Transverse colon (tissue), 4 donors: ENCODE measurements at regions not wholly inside any gene's neighbourhood (a gene's known extent, or its start where the extent isn't known, plus 50 kb on each side); places are given as distances from the start of the nearest gene placed in this dataset.

Experiments
- DNase-seq: peaks from one replicate; pipeline ENCODE4 v3.0.0-alpha.2; 2019
- H3K27ac ChIP-seq, 4 donors: fragments of 200-600 bp; sonication (generic); 2 replicates each; pipeline ENCODE4 v1.5.1; 2016 to 2018; ENCODE audit warnings: inconsistent platforms in 4 of 4
- H3K27me3 ChIP-seq: fragments of 200-600 bp; sonication (generic); 2 replicates; pipeline ENCODE4 v1.5.1; 2017; ENCODE audit warnings: inconsistent platforms
- H3K36me3 ChIP-seq, 4 donors: fragments of 200-600 bp; sonication (generic); 2 replicates each; pipeline ENCODE4 v1.5.1; 2017 to 2019; ENCODE audit warnings: inconsistent platforms in 4 of 4
- H3K4me1 ChIP-seq, 4 donors: fragments of 200-600 bp; sonication (generic); 2 replicates each; pipeline ENCODE4 v1.5.1; 2017 to 2020; ENCODE audit warnings: inconsistent platforms in 4 of 4
- H3K4me3 ChIP-seq, 4 donors: fragments of 200-600 bp; sonication (generic); 1 replicate in 1 of 4; 2 replicates in 3 of 4; pipeline versions ENCODE4 v1.5.1 to v1.6.1; 2017 to 2019; ENCODE audit warnings: inconsistent platforms in 4 of 4
- H3K9me3 ChIP-seq, 2 donors: fragments of 200-600 bp; sonication (generic); 2 replicates each; pipeline ENCODE4 v1.5.1; 2017 to 2019; ENCODE audit warnings: inconsistent platforms in 2 of 2
- EP300 ChIP-seq: sonication (generic); formaldehyde crosslinking; IDR thresholded peaks from one replicate; pipeline ENCODE4 v1.6.1; 2017; ENCODE audit warnings: antibody characterized with exemption, low read depth
- POLR2A ChIP-seq: fragments of 450-650 bp; IDR thresholded peaks from one replicate; pipeline ENCODE4 v1.6.1; 2016; ENCODE audit warnings: antibody characterized with exemption, mild to moderate bottlenecking, moderate library complexity
- POLR2AphosphoS5 ChIP-seq, 3 donors: sonication (generic); formaldehyde crosslinking; IDR thresholded peaks; one replicate each; pipeline ENCODE4 v1.6.1; 2016; ENCODE audit warnings: antibody characterized with exemption in 3 of 3
- WGBS, 2 donors: methylation state at CpG; one replicate each; pipeline ENCODE4 v1.1.5; 2018; ENCODE audit warnings: low coverage in 1 of 2; 5-methylcytosine and 5-hydroxymethylcytosine counted together
- in situ Hi-C, 4 donors: fragments of 200-750 bp; cut with MboI; loops; one replicate each; pipeline versions ENCODE4 v1.15.0 to v1.15.1; 2017; ENCODE audit warnings: low sequenced_read_pairs in 3 of 4, low pct_ligation_motif_present in 1 of 4, low pct_unique_long_range_greater_than_20kb in 1 of 4
- intact Hi-C: fragments of 100-400 bp; cut with DNase I; formaldehyde crosslinking; loops from one replicate; pipeline ENCODE4 v1.15.1; 2023; ENCODE audit warnings: low total_unique reads
- TF ChIP-seq, protein P1 (sequence below), 5 experiments: fragments of 200-600 bp in 3 of 5; fragments of 450-650 bp in 2 of 5; sonication (generic) in 3 of 5; IDR thresholded peaks; 1 replicate in 2 of 5; 2 replicates in 3 of 5; pipeline ENCODE4 v1.5.1; 2016 to 2017; ENCODE audit warnings: antibody characterized with exemption in 5 of 5, inconsistent platforms in 3 of 5, mild to moderate bottlenecking in 2 of 5, moderate library complexity in 1 of 5

GRCh38 chr12:132400011-132400641 is 70.7 kb upstream of the GALNT9 start:
- H3K27ac ChIP-seq = no peak overlapping the region
- no peaks in the 10 kb centered on the region for H3K4me1 ChIP-seq
- 30% methylated on average over 25 of the region's 31 CpGs; no CpG with 5 or more reads in 1 of the 2 donors for WGBS, 2 donors
- peaks cover 79% of the 10 kb centered on the region for H3K27me3 ChIP-seq
- no peak for DNase-seq
- H3K9me3 ChIP-seq = no peaks in the 10 kb centered on the region
- intact Hi-C loops (no loop called here), in situ Hi-C loops (loop anchor here (25.0 kb wide), 3 partner anchors 112 to 212 kb away; partner anchors contain the start of genes LRCOL1 (in 3 of the 4) and P2RX2 (in 3 of the 4))
- TF ChIP-seq POLR2A = no peak
- TF ChIP-seq EP300 = no peak
- TF ChIP-seq, protein P1, sequence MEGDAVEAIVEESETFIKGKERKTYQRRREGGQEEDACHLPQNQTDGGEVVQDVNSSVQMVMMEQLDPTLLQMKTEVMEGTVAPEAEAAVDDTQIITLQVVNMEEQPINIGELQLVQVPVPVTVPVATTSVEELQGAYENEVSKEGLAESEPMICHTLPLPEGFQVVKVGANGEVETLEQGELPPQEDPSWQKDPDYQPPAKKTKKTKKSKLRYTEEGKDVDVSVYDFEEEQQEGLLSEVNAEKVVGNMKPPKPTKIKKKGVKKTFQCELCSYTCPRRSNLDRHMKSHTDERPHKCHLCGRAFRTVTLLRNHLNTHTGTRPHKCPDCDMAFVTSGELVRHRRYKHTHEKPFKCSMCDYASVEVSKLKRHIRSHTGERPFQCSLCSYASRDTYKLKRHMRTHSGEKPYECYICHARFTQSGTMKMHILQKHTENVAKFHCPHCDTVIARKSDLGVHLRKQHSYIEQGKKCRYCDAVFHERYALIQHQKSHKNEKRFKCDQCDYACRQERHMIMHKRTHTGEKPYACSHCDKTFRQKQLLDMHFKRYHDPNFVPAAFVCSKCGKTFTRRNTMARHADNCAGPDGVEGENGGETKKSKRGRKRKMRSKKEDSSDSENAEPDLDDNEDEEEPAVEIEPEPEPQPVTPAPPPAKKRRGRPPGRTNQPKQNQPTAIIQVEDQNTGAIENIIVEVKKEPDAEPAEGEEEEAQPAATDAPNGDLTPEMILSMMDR (IDR thresholded peaks at IDR 0.05) = no peak
- no peak for TF ChIP-seq POLR2AphosphoS5 (IDR thresholded peaks at IDR 0.05)
- H3K36me3 ChIP-seq = no peaks in the 10 kb centered on the region
- H3K4me3 ChIP-seq = no peak overlapping the region

DNA sequence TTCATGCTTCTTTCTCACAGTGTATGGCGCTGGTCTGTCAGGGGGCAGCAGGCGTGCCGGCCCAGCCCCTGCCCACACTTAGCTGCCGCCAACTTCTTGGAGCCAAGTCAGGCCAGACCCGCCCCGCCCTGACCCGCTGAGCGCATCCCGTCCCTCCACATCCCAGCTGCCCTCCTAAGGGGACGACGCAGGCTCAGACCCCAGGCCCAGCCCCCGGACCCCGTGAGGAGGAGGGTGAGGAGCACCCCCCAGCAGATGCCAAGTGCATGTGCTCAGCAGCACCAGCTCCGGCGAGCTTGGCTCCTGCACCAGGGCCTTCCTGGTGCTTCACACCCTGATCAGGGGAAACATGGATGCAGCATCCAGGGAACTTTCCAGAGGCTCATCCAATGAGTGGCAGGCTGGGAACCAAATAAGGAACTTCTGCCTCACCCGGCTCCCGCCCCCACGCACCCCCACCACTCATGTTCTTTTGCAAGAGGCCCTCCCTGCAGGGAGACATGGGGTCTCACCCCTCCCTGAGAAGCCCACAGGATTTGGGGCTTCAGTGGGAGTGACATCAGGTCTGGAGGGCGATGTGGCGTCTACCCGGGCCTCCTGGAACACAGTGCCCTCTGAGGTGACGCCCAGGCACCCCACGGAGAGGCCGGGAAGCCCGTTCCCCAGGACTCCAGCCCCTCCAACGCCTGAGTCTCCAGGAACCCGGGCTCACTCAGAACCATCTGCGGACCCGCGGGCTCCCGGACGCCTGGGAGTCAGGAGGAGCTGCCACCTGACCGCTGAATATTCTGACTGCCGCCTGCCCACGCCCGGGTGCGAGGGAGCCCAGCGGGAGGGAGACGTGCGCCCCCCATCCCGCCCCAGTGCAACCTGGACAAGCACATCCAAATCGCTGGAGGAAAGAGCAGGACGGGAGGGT is 70.0 kb upstream of the GALNT9 start:
- Histone ChIP-seq H3K36me3 (no peaks in the 10 kb centered on the region), H3K27ac (no peak overlapping the region), H3K4me3 (no peak overlapping the region), H3K27me3 (peaks cover 71% of the 10 kb centered on the region), H3K4me1 (no peaks in the 10 kb centered on the region), H3K9me3 (no peaks in the 10 kb centered on the region)
- intact Hi-C loops (no loop called here), in situ Hi-C loops (loop anchor here (25.0 kb wide), 3 partner anchors 113 to 213 kb away; partner anchors contain the start of genes LRCOL1 (in 3 of the 4) and P2RX2 (in 3 of the 4))
- 40 to 79% methylated on average over 2 to 37 of the region's 43 CpGs for WGBS, 2 donors
- DNase-seq = no peak
- TF ChIP-seq POLR2AphosphoS5 (IDR thresholded peaks at IDR 0.05) (no peak), EP300 (no peak), POLR2A (no peak)
- TF ChIP-seq, protein P1 (IDR thresholded peaks at IDR 0.05) = no peak

DNA sequence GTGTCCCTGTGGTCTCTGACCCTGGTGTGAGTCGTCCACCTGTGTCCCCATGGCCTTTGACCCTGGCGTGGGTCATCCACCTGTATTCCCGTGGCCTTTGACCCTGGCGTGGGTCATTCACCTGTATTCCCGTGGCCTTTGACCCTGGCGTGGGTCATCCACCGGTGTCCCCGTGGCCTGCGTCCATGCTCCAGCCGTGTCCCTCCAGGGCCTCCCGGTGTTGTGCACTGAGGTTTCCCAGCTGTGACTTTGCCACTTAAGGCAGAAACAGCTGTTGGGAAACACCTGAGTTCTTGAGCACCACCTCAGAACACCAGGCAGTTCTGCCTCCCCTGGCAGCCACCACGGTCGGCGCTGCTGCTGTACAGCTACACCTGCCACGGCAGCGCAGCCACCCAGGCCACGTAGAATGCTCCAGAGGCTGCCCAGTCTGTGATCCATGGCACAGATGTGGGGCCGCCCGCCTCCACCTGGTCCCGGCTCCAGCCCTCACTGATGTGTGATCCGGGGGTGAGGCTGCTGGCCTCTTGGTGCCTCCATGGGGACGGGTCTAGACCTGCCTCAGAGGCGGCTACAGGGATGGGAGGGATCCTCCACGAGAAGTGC is 69.1 kb upstream of the GALNT9 start:
- no peaks in the 10 kb centered on the region for H3K4me1 ChIP-seq
- no peak overlapping the region for H3K27ac ChIP-seq
- in situ Hi-C loops (no loop called here), intact Hi-C loops (no loop called here)
- no peaks in the 10 kb centered on the region for H3K9me3 ChIP-seq
- H3K4me3 ChIP-seq = no peak overlapping the region
- no peak for DNase-seq
- no peak for TF ChIP-seq POLR2A
- TF ChIP-seq POLR2AphosphoS5 (IDR thresholded peaks at IDR 0.05) = no peak
- TF ChIP-seq EP300 = no peak
- TF ChIP-seq, protein P1 (IDR thresholded peaks at IDR 0.05) = no peak
- no peaks in the 10 kb centered on the region for H3K36me3 ChIP-seq
- 53% methylated on average over 21 of the region's 24 CpGs; no CpG with 5 or more reads in 1 of the 2 donors for WGBS, 2 donors
- peaks cover 65% of the 10 kb centered on the region for H3K27me3 ChIP-seq

GRCh38 chr12:132397934-132398385 is 68.6 kb upstream of the GALNT9 start:
- no peaks in the 10 kb centered on the region for H3K36me3 ChIP-seq
- intact Hi-C loops = no loop called here
- WGBS, 2 donors = 40 to 43% methylated on average over 3 to 14 of the region's 14 CpGs

More at GRCh38 chr12:132397934-132398385, 68.6 kb upstream of the GALNT9 start:
- TF ChIP-seq, protein P1 (IDR thresholded peaks at IDR 0.05) = no peak
- TF ChIP-seq POLR2AphosphoS5 (IDR thresholded peaks at IDR 0.05) = no peak
- H3K27ac ChIP-seq = no peak overlapping the region
- DNase-seq = no peak
- no peaks in the 10 kb centered on the region for H3K4me1 ChIP-seq
- in situ Hi-C loops = no loop called here
- peaks cover 67% of the 10 kb centered on the region for H3K27me3 ChIP-seq
- H3K9me3 ChIP-seq = no peaks in the 10 kb centered on the region
- H3K4me3 ChIP-seq = no peak overlapping the region
